ENCODE measurements at regions not wholly inside any gene's neighbourhood (a gene's known extent, or its start where the extent isn't known, plus 50 kb on each side); places are given as distances from the start of the nearest gene placed in this dataset.

DNA sequence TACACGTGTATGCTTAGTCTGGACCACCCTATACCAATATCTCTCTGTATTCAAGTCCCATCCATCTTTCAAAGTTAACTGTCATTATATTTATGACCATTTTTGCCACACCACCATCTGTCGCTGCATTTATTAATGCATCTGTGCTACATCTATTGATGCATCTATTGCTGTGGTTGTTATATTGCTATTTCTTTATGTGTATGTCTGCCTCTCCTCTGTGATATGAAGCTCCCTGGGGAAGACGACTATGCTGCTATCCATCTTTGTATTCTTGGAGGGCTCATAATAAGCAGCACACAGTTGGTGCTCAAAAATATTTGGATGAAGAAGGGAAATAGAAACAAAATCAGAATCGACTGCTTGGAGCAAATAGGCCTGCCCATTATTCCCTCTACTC is 357.6 kb downstream of the RPS29 start:
- TF ChIP-seq POLR2A (IDR thresholded peaks at IDR 0.05) = no peak
- TF ChIP-seq, protein P1, sequence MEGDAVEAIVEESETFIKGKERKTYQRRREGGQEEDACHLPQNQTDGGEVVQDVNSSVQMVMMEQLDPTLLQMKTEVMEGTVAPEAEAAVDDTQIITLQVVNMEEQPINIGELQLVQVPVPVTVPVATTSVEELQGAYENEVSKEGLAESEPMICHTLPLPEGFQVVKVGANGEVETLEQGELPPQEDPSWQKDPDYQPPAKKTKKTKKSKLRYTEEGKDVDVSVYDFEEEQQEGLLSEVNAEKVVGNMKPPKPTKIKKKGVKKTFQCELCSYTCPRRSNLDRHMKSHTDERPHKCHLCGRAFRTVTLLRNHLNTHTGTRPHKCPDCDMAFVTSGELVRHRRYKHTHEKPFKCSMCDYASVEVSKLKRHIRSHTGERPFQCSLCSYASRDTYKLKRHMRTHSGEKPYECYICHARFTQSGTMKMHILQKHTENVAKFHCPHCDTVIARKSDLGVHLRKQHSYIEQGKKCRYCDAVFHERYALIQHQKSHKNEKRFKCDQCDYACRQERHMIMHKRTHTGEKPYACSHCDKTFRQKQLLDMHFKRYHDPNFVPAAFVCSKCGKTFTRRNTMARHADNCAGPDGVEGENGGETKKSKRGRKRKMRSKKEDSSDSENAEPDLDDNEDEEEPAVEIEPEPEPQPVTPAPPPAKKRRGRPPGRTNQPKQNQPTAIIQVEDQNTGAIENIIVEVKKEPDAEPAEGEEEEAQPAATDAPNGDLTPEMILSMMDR (IDR thresholded peaks at IDR 0.05) = no peak
